Keratinocyte (primary cell): ENCODE measurements at regions not wholly inside any gene's neighbourhood (a gene's known extent, or its start where the extent isn't known, plus 50 kb on each side); places are given as distances from the start of the nearest gene placed in this dataset.

Experiments used
- DNase-seq: peaks from one replicate; pipeline ENCODE4 v3.0.0-alpha.2; 2011; ENCODE audit warnings: low read depth, missing footprints, low spot score
- FAIRE-seq: peaks from 2 replicates; lab custom pipeline; 2011; peaks lifted over from hg19 to GRCh38; lab: Jason Lieb, UNC
- H2AFZ ChIP-seq: 2 replicates; pipeline ENCODE4 v1.6.0; 2012; ENCODE audit warnings: low read length, control low read depth, inconsistent platforms; ENCODE audit not compliant: control insufficient read depth
- H3K27ac ChIP-seq: 2 replicates; pipeline ENCODE4 v1.5.1; 2011; ENCODE audit warnings: low read length; ENCODE audit not compliant: control insufficient read depth, insufficient read depth
- H3K27me3 ChIP-seq: 3 replicates; pipeline ENCODE4 v1.6.0; 2011; ENCODE audit warnings: low read length; ENCODE audit not compliant: control insufficient read depth, insufficient read depth; ENCODE audit errors: extremely low read depth
- H3K36me3 ChIP-seq, 2 experiments: 2 replicates in 1 of 2; 3 replicates in 1 of 2; pipeline ENCODE4 v1.5.1; 2011; ENCODE audit warnings: low read length in 2 of 2, mild to moderate bottlenecking in 1 of 2; ENCODE audit not compliant: control insufficient read depth in 2 of 2, insufficient read depth in 2 of 2; ENCODE audit errors: extremely low read depth in 1 of 2
- H3K4me1 ChIP-seq: 3 replicates; pipeline ENCODE4 v1.5.1; 2011; ENCODE audit warnings: low read length; ENCODE audit not compliant: control insufficient read depth, insufficient read depth; ENCODE audit errors: extremely low read depth
- H3K4me2 ChIP-seq: 3 replicates; pipeline ENCODE4 v1.6.0; 2011; ENCODE audit warnings: low read depth, low read length; ENCODE audit not compliant: control insufficient read depth, insufficient read depth; ENCODE audit errors: extremely low read depth
- H3K4me3 ChIP-seq, 3 experiments: fragments of 200-600 bp in 1 of 3; sonication (generic) in 1 of 3; 2 replicates in 2 of 3; 3 replicates in 1 of 3; pipeline ENCODE4 v1.5.1; 2011 to 2016; ENCODE audit warnings: low read length in 3 of 3, mild to moderate bottlenecking in 3 of 3, control low read depth in 2 of 3, inconsistent platforms in 1 of 3, low read depth in 1 of 3, mixed read lengths in 1 of 3, mixed run types in 1 of 3, moderate library complexity in 1 of 3; ENCODE audit not compliant: control insufficient read depth in 2 of 3, insufficient read depth in 2 of 3; ENCODE audit errors: extremely low read depth in 1 of 3
- H3K79me2 ChIP-seq: 2 replicates; pipeline ENCODE4 v1.6.0; 2012; ENCODE audit warnings: low read length; ENCODE audit not compliant: control insufficient read depth, insufficient read depth
- H3K9ac ChIP-seq: 3 replicates; pipeline ENCODE4 v1.6.0; 2011; ENCODE audit warnings: low read length; ENCODE audit not compliant: control insufficient read depth, insufficient read depth; ENCODE audit errors: extremely low read depth
- H3K9me1 ChIP-seq: 3 replicates; pipeline ENCODE4 v1.6.0; 2011; ENCODE audit warnings: low read length; ENCODE audit not compliant: control insufficient read depth, insufficient read depth; ENCODE audit errors: extremely low read depth
- H3K9me3 ChIP-seq: 2 replicates; pipeline ENCODE4 v1.5.1; 2012; ENCODE audit warnings: low read depth, low read length; ENCODE audit not compliant: control insufficient read depth
- H4K20me1 ChIP-seq: 3 replicates; pipeline ENCODE4 v1.6.0; 2011; ENCODE audit warnings: low read length; ENCODE audit not compliant: control insufficient read depth, insufficient read depth; ENCODE audit errors: extremely low read depth
- EZH2 ChIP-seq: IDR thresholded peaks from one replicate; pipeline ENCODE4 v1.6.1; 2012; ENCODE audit warnings: inconsistent platforms, mild to moderate bottlenecking, low read length, moderate library complexity
- dilution Hi-C: fragments of 300-500 bp; cut with MboI; formaldehyde crosslinking; loops from one replicate; pipeline ENCODE4 v1.7.0; 2020; ENCODE audit warnings: low sequenced_read_pairs; ENCODE audit not compliant: extremely low pct_ligation_motif_present
- TF ChIP-seq, protein P1 (sequence below), 3 experiments: IDR thresholded peaks in 1 of 3; conservative IDR thresholded peaks in 1 of 3; optimal IDR thresholded peaks in 1 of 3; 2 replicates in 2 of 3; 3 replicates in 1 of 3; pipeline versions ENCODE3 to v1.5.1; 2011; ENCODE audit warnings: low read length in 3 of 3, mild to moderate bottlenecking in 3 of 3, moderate library complexity in 2 of 3, control low read depth in 1 of 3, inconsistent platforms in 1 of 3; ENCODE audit not compliant: insufficient read depth in 2 of 3; ENCODE audit errors: extremely low read depth in 1 of 3

GRCh38 chr12:107491856-107492255, 193.7 kb upstream of the PWP1 start:
- TF ChIP-seq, protein P1, sequence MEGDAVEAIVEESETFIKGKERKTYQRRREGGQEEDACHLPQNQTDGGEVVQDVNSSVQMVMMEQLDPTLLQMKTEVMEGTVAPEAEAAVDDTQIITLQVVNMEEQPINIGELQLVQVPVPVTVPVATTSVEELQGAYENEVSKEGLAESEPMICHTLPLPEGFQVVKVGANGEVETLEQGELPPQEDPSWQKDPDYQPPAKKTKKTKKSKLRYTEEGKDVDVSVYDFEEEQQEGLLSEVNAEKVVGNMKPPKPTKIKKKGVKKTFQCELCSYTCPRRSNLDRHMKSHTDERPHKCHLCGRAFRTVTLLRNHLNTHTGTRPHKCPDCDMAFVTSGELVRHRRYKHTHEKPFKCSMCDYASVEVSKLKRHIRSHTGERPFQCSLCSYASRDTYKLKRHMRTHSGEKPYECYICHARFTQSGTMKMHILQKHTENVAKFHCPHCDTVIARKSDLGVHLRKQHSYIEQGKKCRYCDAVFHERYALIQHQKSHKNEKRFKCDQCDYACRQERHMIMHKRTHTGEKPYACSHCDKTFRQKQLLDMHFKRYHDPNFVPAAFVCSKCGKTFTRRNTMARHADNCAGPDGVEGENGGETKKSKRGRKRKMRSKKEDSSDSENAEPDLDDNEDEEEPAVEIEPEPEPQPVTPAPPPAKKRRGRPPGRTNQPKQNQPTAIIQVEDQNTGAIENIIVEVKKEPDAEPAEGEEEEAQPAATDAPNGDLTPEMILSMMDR (optimal IDR thresholded peaks at IDR 0.05 in 1 of 3, IDR thresholded peaks at IDR 0.05 in 1 of 3, conservative IDR thresholded peaks at IDR 0.05 in 1 of 3; ENCODE audit: extremely low read depth in 1 of 3, insufficient read depth in 2 of 3, low read length in 3 of 3): no peak
- TF ChIP-seq EZH2: no peak
- FAIRE-seq (no peak), DNase-seq (no peak)
- no peaks in the 10 kb centered on the region for H3K4me1 ChIP-seq
- H3K4me2 ChIP-seq: no peak overlapping the region
- no peaks in the 10 kb centered on the region for H3K79me2 ChIP-seq
- H3K27ac ChIP-seq: no peak overlapping the region
- H2AFZ ChIP-seq: no peak overlapping the region
- dilution Hi-C loops: no loop called here
- H3K9ac ChIP-seq: no peak overlapping the region
- H4K20me1 ChIP-seq: no peaks in the 10 kb centered on the region
- H3K9me1 ChIP-seq: no peaks in the 10 kb centered on the region
- H3K27me3 ChIP-seq: no peaks in the 10 kb centered on the region
- H3K36me3 ChIP-seq: no peaks in the 10 kb centered on the region
- H3K4me3 ChIP-seq: no peak overlapping the region
- no peaks in the 10 kb centered on the region for H3K9me3 ChIP-seq

- Histone ChIP-seq H3K9ac (no peak overlapping the region), H3K27ac (no peak overlapping the region), H3K79me2 (no peaks in the 10 kb centered on the region), H3K9me3 (no peaks in the 10 kb centered on the region), H3K4me3 (no peak overlapping the region), H3K4me1 (no peaks in the 10 kb centered on the region), H2AFZ (no peak overlapping the region), H3K9me1 (no peaks in the 10 kb centered on the region), H3K4me2 (no peak overlapping the region), H3K27me3 (no peaks in the 10 kb centered on the region), H3K36me3 (no peaks in the 10 kb centered on the region), H4K20me1 (no peaks in the 10 kb centered on the region)
- TF ChIP-seq EZH2: no peak
- TF ChIP-seq, protein P1 (optimal IDR thresholded peaks at IDR 0.05 in 1 of 3, IDR thresholded peaks at IDR 0.05 in 1 of 3, conservative IDR thresholded peaks at IDR 0.05 in 1 of 3; ENCODE audit: extremely low read depth in 1 of 3, insufficient read depth in 2 of 3, low read length in 3 of 3): no peak
- no peak for FAIRE-seq
- dilution Hi-C loops: no loop called here
- no peak for DNase-seq
Observed at GRCh38 chr12:107492393-107493134, 193.0 kb upstream of the PWP1 start.
